GM12878 (cell line): ENCODE measurements at regions not wholly inside any gene's neighbourhood (a gene's known extent, or its start where the extent isn't known, plus 50 kb on each side); places are given as distances from the start of the nearest gene placed in this dataset.

ENCODE experiments used
- ASH2L ChIP-seq: fragments of 300-600, 200-600 bp; sonication (generic); IDR thresholded peaks from 2 replicates; pipeline ENCODE4 v1.6.1; 2017; ENCODE audit warnings: low read depth, mild to moderate bottlenecking, borderline replicate concordance
- BACH1 ChIP-seq: fragments of 450-650 bp; IDR thresholded peaks from 2 replicates; pipeline ENCODE4 v1.6.1; 2017; ENCODE audit warnings: mild to moderate bottlenecking, borderline replicate concordance
- CTCF ChIP-seq, 3 experiments: IDR thresholded peaks in 2 of 3; conservative IDR thresholded peaks in 1 of 3; 2 replicates each; pipeline ENCODE4 v1.5.1; 2011; ENCODE audit warnings: low read depth in 3 of 3, low read length in 3 of 3, mild to moderate bottlenecking in 3 of 3, control low read depth in 2 of 3, moderate library complexity in 2 of 3, inconsistent platforms in 1 of 3, mixed read lengths in 1 of 3; ENCODE audit not compliant: control insufficient read depth in 2 of 3, insufficient read depth in 1 of 3; ENCODE audit errors: extremely low read depth in 1 of 3
- POLR2A ChIP-seq: IDR thresholded peaks from 2 replicates; pipeline ENCODE4 v1.6.1; 2011; ENCODE audit warnings: low read depth, mild to moderate bottlenecking, low read length
- RB1 ChIP-seq: fragments of 450-650 bp; formaldehyde crosslinking; IDR thresholded peaks from 2 replicates; pipeline ENCODE4 v1.6.1; 2017; ENCODE audit warnings: mild to moderate bottlenecking, borderline replicate concordance
- SMC3 ChIP-seq: IDR thresholded peaks from 2 replicates; pipeline ENCODE4 v1.6.1; 2011; ENCODE audit warnings: low read length, improper control_type of control experiment, borderline replicate concordance
- TARDBP ChIP-seq: IDR thresholded peaks from 2 replicates; pipeline ENCODE4 v1.6.1; 2016; ENCODE audit warnings: borderline replicate concordance

GRCh38 chr4:72216539-72217277 is 184.9 kb downstream of the NPFFR2 start:
- no peak for TF ChIP-seq CTCF (IDR thresholded peaks at IDR 0.05 in 2 of 3, conservative IDR thresholded peaks at IDR 0.05 in 1 of 3; ENCODE audit: control insufficient read depth in 2 of 3, extremely low read depth in 1 of 3, insufficient read depth in 1 of 3, low read depth in 3 of 3, low read length in 3 of 3)
- TF ChIP-seq POLR2A = no peak
- TF ChIP-seq RB1 = no peak
- TF ChIP-seq BACH1 = no peak
- TF ChIP-seq ASH2L = no peak
- TF ChIP-seq SMC3 = no peak
- TF ChIP-seq TARDBP = no peak
